ENCODE measurements at regions not wholly inside any gene's neighbourhood (a gene's known extent, or its start where the extent isn't known, plus 50 kb on each side); places are given as distances from the start of the nearest gene placed in this dataset.

GRCh38 chr15:92711457-92711831 lies 55.9 kb upstream of the FAM174B start:
- TF ChIP-seq, protein P1, sequence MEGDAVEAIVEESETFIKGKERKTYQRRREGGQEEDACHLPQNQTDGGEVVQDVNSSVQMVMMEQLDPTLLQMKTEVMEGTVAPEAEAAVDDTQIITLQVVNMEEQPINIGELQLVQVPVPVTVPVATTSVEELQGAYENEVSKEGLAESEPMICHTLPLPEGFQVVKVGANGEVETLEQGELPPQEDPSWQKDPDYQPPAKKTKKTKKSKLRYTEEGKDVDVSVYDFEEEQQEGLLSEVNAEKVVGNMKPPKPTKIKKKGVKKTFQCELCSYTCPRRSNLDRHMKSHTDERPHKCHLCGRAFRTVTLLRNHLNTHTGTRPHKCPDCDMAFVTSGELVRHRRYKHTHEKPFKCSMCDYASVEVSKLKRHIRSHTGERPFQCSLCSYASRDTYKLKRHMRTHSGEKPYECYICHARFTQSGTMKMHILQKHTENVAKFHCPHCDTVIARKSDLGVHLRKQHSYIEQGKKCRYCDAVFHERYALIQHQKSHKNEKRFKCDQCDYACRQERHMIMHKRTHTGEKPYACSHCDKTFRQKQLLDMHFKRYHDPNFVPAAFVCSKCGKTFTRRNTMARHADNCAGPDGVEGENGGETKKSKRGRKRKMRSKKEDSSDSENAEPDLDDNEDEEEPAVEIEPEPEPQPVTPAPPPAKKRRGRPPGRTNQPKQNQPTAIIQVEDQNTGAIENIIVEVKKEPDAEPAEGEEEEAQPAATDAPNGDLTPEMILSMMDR (conservative IDR thresholded peaks at IDR 0.05): no peak
- no peak for TF ChIP-seq ZFX (IDR thresholded peaks at IDR 0.05)

All from C4-2B (cell line).